T-helper 2 cell treated with Interferon-gamma antibody and Interleukin-4, amounts not matched to agents 100 ng/mL and 5 ng/mL, for 36 hours (primary cell): ENCODE measurements at regions not wholly inside any gene's neighbourhood (a gene's known extent, or its start where the extent isn't known, plus 50 kb on each side); places are given as distances from the start of the nearest gene placed in this dataset.
"Not testable (repeated sequence)": the region's sequence is repeated elsewhere in the genome, so short reads cannot be mapped to it uniquely, and the experiment has no call there.

Source experiments
- intact Hi-C: fragments of 100-400 bp; cut with micrococcal nuclease; formaldehyde crosslinking; loops from one replicate; pipeline ENCODE4 v1.15.1; 2023

DNA sequence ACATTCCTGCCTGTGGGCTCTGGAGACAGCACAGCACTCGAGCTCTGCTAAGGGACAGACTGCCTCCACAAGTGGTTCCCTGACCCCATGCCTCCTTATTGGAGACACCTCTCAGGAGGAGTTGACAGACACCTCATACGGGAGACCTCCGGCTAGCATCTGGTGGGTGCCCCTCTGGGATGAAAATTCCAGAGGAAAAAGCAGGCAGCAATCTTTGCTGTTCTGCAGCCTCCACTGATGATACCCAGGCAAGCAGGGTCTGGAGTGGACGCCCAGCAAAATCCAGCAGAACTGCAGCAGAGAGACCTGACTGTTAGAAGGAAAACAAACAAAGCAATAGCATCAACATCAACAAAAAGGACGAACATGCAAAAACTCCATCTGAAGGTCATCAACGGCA, 639.4 kb downstream of the SLC16A7 start:
- intact Hi-C loops: no loop called here

DNA sequence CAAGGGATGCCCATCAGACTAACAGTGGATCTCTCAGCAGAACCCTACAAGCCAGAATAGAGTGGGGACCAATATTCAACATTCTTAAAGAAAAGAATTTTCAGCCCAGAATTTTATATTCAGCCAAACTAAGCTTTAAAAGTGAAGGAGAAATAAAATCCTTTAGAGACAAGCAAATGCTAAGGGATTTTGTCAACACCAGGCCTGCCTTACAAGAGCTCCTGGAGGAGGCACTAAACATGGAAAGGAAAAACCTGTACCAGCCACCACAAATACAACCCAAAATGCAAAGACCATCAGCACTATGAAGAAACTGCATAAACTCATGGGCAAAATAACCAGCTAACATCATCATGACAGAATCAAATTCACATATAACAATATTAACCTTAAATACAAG, 640.6 kb downstream of the SLC16A7 start:
- intact Hi-C loops: not testable (repeated sequence)

DNA sequence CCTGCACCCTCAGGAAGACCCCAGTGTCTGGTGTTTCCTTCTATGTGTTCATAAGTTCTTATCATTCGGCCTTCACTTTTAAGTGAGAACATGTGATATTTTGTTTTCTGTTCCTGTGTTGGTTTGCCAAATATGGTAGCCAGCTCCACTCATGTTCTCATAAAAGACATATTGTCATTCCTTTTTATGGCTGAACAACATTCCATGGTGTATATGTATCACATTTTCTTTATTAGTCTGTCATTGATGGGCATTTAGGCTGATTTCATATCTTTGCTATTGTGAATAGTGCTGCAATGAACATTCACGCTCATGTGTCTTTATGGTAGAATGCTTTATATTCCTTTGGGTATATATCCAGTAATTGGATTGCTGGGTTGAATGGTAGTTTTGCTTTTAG, 645.1 kb downstream of the SLC16A7 start:
- intact Hi-C loops: no loop called here

DNA sequence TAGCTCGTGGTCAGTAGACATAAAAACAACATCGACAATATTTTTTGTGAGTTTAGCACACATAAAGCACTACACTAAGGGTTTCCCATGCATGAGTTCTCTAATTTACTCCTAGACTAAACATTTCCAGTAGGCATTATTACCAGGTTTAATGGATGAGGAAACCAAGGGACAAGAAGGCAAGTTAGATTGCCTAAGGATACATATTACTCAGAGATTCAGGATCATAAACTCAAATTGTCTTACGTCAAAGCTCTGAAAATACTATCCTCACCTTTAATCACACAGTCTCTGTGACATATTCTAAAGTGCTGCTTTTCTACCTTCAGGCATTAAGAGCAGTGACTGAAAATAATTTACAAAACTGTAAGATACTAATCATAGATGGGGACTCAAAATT, 655.3 kb downstream of the SLC16A7 start:
- intact Hi-C loops: no loop called here

DNA sequence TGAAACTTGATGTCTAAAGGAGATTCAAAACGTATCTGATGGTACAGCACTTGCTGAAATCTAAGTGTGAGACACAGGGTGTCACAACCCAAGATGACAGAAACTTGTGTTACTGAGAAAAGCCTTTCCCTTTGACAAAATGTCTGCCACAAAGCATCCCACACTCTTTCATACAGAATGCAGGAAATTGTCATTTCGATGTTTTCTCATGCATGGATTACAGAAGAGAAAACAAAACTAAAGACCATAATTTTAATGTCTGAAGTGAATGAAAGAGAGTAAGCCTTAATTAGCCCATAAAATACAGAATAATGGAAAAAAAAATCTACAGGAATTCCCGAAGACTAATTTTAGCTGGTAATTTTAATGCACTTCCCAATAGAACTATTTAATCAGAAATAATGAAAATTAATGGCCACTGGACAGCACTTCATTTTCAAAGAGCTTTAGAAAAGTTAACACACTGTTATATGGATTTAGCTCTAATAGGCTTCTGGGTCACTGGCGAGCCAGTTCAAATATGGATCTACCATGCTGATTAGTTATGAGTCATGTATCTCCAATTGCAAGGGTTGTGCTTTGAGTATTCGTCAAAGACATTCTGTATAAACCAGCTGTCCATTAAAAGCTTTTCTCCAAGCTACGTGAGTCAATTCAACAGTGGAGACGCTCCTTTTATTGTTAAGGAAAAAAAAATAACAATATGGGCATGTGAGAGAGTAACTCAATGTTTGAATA, 656.7 kb downstream of the SLC16A7 start:
- intact Hi-C loops: no loop called here

DNA sequence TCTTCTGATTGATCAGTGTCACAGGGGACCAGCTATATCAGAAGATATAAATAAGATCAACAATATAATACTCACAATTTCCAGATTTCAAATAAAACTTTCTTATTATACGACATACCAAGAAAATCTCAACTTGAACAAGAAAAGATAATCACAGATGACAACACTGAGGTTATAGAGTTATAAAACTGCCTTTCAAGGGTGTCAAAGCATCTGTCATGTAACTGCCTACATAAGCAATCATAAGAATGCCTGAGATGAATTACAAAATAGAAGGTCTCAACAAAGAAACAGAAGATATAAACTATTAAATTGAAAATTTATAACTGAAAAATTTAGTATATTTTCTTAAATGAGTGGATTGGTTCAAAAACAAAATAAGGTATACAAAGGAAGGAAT, 659.2 kb downstream of the SLC16A7 start:
- intact Hi-C loops: no loop called here

DNA sequence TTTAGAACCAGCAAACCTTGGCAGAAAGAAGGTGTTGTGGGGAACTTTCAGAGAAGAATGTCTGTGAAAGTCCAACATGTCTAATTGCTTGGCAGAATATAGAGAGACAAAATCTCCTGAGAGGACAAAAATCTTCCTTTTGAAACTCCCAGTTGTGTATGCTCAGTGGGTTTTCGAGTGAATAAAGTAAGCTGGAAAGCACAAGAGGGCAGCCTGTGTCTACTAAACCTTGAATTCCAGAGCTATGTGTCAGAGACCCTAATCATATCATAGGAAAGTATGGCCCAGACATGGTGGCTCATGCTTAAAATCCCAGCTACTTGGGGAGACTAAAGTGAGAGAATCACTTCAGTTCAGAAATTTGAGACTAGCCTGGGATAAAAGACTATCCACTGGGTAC, 661.2 kb downstream of the SLC16A7 start:
- intact Hi-C loops: no loop called here

DNA sequence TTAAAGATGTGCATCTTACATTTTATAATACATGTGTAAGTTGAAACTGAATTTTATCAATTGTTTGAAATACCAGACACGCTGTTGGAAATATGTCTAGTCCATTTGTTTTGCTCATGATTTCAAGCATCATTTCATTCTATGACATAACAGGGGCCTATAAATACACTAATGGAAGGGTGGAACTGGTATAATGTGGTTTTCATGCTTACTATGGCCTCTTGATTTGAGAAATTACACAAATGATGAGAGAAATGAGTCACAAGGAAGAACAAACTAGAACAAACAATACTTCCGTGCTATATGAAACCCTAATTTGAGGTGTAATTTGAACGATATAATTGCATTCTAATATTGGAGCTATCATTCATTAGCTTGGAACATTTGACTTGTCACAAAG, 663.4 kb downstream of the SLC16A7 start:
- intact Hi-C loops: no loop called here

DNA sequence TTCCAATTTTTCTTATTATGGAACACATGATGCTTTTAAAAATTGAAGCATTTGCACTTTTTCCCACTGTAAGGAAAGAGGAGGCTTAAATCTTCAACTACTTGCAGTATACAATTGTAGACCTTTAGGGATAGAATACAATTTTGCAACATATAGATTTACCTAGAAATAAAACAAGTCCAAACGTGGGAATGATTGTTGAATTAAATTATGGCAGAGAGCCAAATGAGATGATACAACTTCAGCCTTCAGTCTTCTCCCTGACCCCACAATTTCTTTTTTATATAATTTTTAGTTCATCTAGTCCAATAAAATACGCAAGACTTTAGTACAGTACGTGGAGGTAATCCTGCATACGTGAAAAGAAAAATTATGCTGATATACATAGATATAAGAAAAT, 666.5 kb downstream of the SLC16A7 start:
- intact Hi-C loops: no loop called here

DNA sequence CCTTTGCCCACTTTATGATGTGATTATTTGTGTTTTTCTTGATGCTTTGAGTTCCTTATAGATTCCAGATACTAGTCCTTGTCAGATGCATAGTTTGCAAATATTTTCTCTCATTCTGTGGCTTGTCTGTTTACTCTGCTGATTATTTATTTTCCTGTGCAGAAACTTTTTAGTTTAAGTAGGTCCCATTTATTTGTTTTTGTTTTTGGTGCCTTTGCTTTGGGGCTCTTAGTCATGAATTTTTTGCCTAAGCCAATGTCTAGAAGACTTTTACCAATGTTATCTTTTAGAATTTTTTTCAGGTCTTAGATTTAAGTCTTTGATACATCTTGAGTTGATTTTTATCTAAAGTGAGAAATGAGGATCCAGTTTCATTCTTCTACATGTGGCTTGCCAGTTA, 667.3 kb downstream of the SLC16A7 start:
- intact Hi-C loops: no loop called here

DNA sequence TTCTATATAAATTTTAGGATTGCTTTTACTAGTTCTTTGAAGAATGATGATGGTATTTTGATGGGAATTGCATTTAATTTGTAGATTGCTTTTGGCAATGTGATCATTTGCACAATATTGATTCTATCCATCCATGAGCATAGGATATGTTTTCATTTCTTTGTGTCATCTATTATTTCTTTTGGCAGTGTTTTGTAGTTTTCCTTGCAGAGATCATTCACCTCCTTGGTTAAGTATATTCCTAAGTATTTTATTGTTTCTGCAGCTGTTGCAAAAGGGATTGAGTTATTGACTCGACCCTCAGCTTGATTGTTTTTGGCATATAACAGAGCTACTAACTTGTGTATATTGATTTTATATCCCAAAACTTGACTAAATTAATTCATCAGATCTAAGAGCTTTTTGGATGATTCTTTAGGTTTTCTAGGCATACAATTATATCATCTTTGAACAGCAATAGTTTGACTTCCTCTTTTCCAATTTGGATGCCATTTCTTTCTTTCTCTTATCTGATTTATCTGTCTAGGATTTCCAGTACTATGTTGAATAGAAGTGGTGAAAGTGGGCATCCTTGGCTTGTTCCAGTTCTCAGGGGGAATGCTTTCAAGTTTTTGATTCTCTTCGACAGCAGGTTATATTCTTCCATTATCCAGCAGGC, 668.1 kb downstream of the SLC16A7 start:
- intact Hi-C loops: no loop called here

DNA sequence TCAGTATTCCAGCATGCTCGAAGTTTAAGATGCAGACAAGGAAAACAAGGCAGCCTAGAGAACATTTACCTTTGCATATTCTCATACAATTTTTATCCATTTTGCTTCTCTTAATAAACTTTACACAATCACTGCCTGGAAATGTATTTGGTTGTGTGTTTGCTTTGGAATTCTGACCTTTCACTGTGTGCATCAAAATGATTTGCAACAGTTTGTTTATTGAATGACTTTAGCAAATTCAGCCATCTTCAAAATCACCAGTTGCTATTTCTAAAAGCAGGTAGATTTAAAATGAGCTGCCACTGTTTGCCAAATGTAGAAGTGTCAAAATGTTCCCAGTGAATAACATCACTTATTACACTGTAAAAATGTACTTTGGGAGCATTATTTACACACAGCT, 669.9 kb downstream of the SLC16A7 start:
- intact Hi-C loops: no loop called here

DNA sequence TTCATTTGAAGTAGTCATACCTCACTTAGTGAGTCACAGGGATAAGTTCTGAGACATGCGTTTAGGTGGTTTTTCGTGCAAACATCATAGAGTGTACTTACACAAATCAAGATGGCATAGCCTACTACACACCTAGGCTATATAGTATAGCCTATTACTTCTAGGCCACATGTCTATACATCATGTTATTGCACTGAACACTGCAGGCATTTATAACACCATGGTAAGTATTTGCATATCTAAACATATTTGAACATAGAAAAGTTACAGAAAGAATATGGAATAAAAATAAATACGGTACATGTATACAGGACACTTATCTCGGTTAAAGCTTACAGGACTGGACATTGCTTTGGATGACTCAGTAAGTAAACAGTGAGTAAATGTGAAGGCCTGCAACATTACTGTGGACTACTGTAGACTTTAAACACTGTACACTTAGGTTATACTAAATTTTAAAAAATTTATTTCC, 670.6 kb downstream of the SLC16A7 start:
- intact Hi-C loops: no loop called here

DNA sequence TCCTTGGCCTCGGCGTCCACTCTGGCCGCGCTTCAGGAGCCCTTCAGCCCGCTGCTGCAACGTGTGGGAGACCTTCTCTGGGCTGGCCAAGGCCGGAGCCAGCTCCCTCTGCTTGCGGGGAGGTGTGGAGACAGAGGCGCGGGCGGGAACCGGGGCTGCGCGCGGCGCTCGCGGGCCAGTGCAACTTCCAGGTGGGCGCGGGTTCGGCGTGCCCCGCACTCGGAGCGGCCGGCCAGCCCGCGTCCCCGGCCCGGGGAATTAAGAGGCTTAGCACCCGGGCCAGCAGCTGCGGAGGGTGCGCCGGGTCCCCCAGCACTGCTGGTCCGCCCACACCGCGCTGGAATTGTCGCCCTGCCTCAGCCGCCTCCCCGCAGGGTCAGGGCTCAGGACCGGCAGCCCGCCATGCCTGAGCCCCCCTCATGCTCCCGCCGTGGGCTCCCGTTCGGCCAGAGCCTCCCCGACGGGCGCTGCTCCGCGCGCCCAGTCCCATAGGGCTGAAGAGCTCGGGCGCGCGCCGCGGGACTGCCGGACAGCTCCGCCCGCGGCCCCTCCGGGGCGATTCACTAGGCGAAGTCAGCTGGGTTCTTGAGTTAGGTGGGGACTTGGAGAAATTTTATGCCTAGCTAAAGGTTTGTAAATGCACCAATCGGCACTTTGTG, 673.9 kb downstream of the SLC16A7 start:
- intact Hi-C loops: no loop called here

DNA sequence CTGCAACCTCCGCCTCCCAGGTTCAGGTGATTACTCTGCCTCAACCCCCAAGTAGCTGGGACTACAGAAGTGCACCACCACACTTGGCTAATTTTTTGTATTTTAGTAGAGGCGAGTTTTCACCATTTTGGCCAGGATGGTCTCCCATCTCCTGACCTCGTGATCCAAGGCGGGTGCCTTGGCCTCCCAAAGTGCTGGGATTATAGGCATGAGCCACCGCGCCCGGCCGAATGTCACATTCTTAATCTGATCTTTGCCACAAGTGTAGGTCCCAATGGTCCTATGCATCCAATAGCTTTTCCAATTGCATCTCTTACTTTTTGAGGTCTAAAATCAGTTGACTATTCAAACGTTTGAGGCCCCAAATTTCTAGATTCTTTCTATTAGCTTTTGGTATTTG, 676.0 kb downstream of the SLC16A7 start:
- intact Hi-C loops: no loop called here

DNA sequence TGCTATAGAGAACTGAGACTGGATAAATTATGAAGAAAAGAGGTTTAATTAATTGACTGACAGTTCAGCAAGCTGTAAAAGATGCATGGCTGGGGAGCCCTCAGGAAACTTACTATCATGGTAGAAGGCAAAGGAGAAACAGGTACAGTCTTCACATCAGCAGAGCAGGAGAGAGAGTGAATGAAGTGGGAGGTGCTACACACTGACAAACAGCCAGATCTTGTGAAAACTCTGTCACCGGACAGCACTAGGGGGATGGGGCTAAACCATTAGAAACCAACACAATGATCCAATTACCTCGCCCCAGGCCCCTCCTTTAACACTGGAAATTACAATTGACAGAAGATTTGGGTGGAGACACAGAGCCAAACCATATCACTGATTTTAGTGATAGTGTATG, 682.4 kb downstream of the SLC16A7 start:
- intact Hi-C loops: no loop called here

DNA sequence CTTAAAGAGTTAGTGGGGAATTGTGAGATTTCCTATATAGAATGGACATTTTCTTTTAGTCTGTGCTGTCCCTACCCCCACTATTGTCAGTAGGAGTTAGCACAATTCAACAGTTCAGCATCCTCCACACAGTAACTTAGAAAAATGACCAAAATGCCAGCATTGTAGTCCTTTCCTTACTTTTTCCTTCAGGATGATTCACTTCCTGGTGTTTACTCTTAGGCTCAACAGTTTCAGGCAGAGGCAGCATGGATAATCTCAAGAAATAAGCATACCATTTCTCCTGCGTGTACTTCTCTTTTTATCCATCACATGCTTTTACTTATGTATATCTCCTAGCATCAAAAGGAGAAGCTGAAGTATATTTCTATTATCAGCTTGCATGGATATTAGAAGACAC, 683.4 kb downstream of the SLC16A7 start:
- intact Hi-C loops: no loop called here

DNA sequence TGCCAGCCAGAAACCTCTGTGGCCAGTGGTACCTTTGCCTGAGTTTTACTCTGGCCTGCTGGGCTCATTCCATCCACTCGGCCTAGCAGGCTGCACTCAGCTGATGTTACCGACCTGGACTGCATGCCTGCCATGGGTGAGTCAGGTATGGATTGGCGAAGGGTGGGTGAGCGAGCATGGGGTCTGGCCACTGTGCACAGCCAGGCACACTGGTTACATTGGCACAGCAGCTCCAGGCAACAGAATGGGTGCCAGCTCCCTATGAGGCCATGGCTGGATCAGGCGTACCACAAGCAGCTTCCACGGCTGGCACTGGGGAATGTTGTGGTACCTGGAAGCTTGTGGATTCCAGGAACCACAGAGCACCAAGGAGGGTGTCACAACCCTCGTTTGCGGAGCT, 685.7 kb downstream of the SLC16A7 start:
- intact Hi-C loops: no loop called here

DNA sequence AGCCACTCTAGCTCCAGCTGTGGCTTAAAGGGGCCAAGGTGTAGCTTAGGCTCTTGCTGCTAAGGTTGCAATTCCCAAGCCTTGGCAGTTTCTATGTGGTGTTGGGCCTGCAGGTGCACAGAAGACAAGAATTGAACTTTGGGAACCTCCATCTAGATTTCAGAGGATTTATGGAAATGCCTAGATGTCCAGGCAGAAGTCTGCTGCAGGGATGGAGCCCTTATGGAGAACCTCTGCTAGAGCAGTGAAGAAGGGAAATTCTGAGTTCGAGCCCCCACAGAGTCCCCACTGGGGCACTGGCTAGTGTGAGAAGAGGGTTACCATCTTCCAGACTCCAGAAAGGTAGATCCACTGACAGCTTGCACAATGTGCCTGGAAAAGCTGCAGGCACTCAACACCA, 694.7 kb downstream of the SLC16A7 start:
- intact Hi-C loops: no loop called here

DNA sequence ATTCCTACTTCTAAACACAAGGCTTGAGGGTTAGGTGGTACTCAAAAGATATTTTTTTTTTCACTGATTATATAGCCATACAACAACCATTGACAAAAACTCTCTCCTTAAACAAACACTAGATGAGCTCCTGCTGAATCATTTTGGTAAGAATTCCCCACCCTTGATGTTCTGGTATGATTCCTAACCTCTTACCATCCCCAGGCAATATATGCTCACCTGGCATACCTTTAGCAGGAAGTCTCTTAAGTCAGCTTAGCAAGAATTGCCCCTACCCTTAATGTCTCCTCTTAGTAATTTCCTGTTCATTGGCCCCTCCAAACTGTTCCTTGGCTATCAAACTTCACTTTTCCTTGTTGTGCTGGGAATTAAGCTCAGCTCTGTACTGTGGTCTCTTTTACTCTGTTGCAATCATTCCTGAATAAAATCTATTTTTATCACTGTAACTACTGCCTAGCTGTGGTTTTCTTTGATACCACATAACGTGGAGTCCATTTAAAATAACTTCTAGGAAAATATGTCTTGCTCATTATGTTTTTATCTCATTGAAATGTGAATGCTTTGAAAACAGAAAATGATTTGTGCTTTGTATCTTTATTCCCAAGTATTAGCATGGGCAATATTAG, 712.6 kb downstream of the SLC16A7 start:
- intact Hi-C loops: no loop called here

DNA sequence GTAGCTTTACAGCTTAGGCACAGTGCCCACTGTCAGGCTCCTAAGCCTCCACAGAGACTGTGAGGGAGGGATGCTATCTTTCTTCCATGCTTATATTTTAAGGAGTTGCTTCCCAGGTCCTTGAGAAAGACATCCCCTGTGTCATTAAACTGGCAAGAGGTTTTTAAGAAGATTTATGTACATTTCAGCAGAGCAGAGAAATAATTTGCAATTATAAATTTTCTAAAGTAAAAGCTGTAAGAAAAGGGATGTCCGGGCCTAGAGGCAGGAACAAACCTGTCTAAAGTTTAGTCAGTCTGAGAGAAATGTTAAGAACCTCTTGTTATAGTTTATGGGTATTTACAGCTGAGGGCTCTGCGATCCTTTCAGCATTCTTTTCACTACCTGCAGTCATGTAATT, 716.1 kb downstream of the SLC16A7 start:
- intact Hi-C loops: no loop called here

DNA sequence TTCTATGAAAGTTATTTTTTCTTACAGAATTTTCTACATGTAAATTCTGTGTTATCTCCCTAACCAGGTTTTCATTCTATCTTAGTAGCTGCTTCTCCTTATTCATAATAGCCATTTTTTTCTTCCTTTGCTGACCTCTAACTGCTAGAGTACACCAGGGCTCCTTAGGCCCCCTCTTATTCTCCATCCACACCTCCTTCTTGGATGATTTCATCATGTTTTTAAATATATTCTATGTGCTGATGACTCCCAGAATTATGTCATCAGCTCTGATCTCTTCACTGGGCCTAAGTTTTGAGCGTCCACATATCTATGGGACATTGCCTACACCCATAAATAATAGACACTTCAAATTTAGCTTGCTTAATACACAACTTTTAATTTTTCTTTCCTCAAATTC, 721.5 kb downstream of the SLC16A7 start:
- intact Hi-C loops: no loop called here
